Gastroesophageal sphincter (tissue), 4 donors: ENCODE measurements at regions not wholly inside any gene's neighbourhood (a gene's known extent, or its start where the extent isn't known, plus 50 kb on each side); places are given as distances from the start of the nearest gene placed in this dataset.

Experiments used
- ATAC-seq: fragments of 150-250 bp; one replicate; pipeline ENCODE4 v1.9.1; 2016; ENCODE audit warnings: mild to moderate bottlenecking, moderate library complexity
- H3K27ac ChIP-seq, 4 donors: fragments of 200-600 bp; sonication (generic) in 3 of 4; 1 replicate in 3 of 4; 2 replicates in 1 of 4; pipeline ENCODE4 v1.5.1; 2016 to 2019
- H3K27me3 ChIP-seq: fragments of 200-600 bp; sonication (generic); one replicate; pipeline ENCODE4 v1.5.1; 2019
- H3K36me3 ChIP-seq, 2 donors: fragments of 200-600 bp; sonication (generic); one replicate each; pipeline ENCODE4 v1.5.1; 2019; ENCODE audit warnings: control low read depth in 1 of 2
- H3K4me1 ChIP-seq, 3 donors: fragments of 200-600 bp; sonication (generic); 1 replicate in 2 of 3; 2 replicates in 1 of 3; pipeline ENCODE4 v1.5.1; 2016 to 2019; ENCODE audit warnings: control low read depth in 2 of 3
- H3K4me3 ChIP-seq, 2 donors: fragments of 200-600 bp; sonication (generic); one replicate each; pipeline ENCODE4 v1.5.1; 2019; ENCODE audit warnings: mild to moderate bottlenecking in 1 of 2, moderate library complexity in 1 of 2
- H3K9me3 ChIP-seq, 3 donors: fragments of 200-600 bp; sonication (generic); one replicate each; pipeline ENCODE4 v1.5.1; 2017 to 2019; ENCODE audit warnings: control low read depth in 2 of 3
- CTCF ChIP-seq, 4 experiments: fragments of 200-600 bp in 2 of 4; fragments of 450-650 bp in 2 of 4; sonication (generic) in 1 of 4; IDR thresholded peaks; one replicate each; pipeline ENCODE4 v1.5.1; 2017 to 2019; ENCODE audit warnings: antibody characterized with exemption in 4 of 4, mild to moderate bottlenecking in 2 of 4, moderate library complexity in 2 of 4
- EP300 ChIP-seq: sonication (generic); formaldehyde crosslinking; IDR thresholded peaks from one replicate; pipeline ENCODE4 v1.6.1; 2017; ENCODE audit warnings: antibody characterized with exemption, mild to moderate bottlenecking
- POLR2A ChIP-seq, 2 donors: fragments of 450-650 bp; IDR thresholded peaks; one replicate each; pipeline ENCODE4 v1.6.1; 2017; ENCODE audit warnings: antibody characterized with exemption in 2 of 2, mild to moderate bottlenecking in 2 of 2, moderate library complexity in 1 of 2
- POLR2AphosphoS5 ChIP-seq: sonication (generic); formaldehyde crosslinking; IDR thresholded peaks from one replicate; pipeline ENCODE4 v1.6.1; 2017; ENCODE audit warnings: antibody characterized with exemption
- WGBS, 2 donors: methylation state at CpG; one replicate each; pipeline ENCODE4 v1.1.5; 2018; ENCODE audit warnings: low coverage in 1 of 2; 5-methylcytosine and 5-hydroxymethylcytosine counted together

- Histone ChIP-seq H3K4me1 (peaks cover 0 to 1% (median 0%) of the 10 kb centered on the region in 3 donors), H3K27ac (no peak overlapping the region), H3K4me3 (no peak overlapping the region), H3K27me3 (no peaks in the 10 kb centered on the region), H3K36me3 (no peaks in the 10 kb centered on the region), H3K9me3 (no peaks in the 10 kb centered on the region)
- ATAC-seq, result no peak
- no peak for TF ChIP-seq POLR2A (IDR thresholded peaks at IDR 0.05)
- TF ChIP-seq CTCF (IDR thresholded peaks at IDR 0.05), result no peak
- TF ChIP-seq EP300, result no peak
- no peak for TF ChIP-seq POLR2AphosphoS5
- 90 to 94% methylated on average over 4 of the region's 4 CpGs for WGBS, 2 donors
Observed at GRCh38 chr15:39265261-39265660, 315.6 kb upstream of the THBS1 start.

GRCh38 chr15:39266890-39267289, 314.0 kb upstream of the THBS1 start:
- TF ChIP-seq EP300 (no peak), CTCF (IDR thresholded peaks at IDR 0.05) (no peak), POLR2AphosphoS5 (no peak)
- WGBS, 2 donors, result 47 to 88% methylated on average over 1 of the region's 1 CpG
- Histone ChIP-seq H3K9me3 (no peaks in the 10 kb centered on the region), H3K36me3 (no peaks in the 10 kb centered on the region), H3K4me3 (no peak overlapping the region), H3K27me3 (no peaks in the 10 kb centered on the region), H3K27ac (no peak overlapping the region), H3K4me1 (peaks cover 0 to 4% (median 0%) of the 10 kb centered on the region in 3 donors)
- ATAC-seq, result no peak

GRCh38 chr15:39267685-39268084, 313.2 kb upstream of the THBS1 start:
- Histone ChIP-seq H3K4me3 (no peak overlapping the region), H3K27me3 (no peaks in the 10 kb centered on the region), H3K4me1 (peaks cover 0 to 4% (median 0%) of the 10 kb centered on the region in 3 donors), H3K36me3 (no peaks in the 10 kb centered on the region), H3K27ac (no peak overlapping the region), H3K9me3 (no peaks in the 10 kb centered on the region)
- 85 to 87% methylated on average over 7 of the region's 7 CpGs for WGBS, 2 donors
- TF ChIP-seq CTCF (IDR thresholded peaks at IDR 0.05), result no peak
- ATAC-seq, result no peak

- no peak for TF ChIP-seq POLR2AphosphoS5
- no peaks in the 10 kb centered on the region for H3K36me3 ChIP-seq
- no peak overlapping the region for H3K27ac ChIP-seq
- peaks cover 0 to 13% (median 0%) of the 10 kb centered on the region in 3 donors for H3K4me1 ChIP-seq
- no peak overlapping the region for H3K4me3 ChIP-seq
- 60 to 71% methylated on average over 1 to 2 of the region's 2 CpGs for WGBS, 2 donors
- no peak for ATAC-seq
- no peaks in the 10 kb centered on the region for H3K9me3 ChIP-seq
- no peaks in the 10 kb centered on the region for H3K27me3 ChIP-seq
Observed at GRCh38 chr15:39269352-39269751, 311.5 kb upstream of the THBS1 start.

GRCh38 chr15:39269821-39270220, 311.1 kb upstream of the THBS1 start:
- TF ChIP-seq CTCF (IDR thresholded peaks at IDR 0.05) (no peak), POLR2AphosphoS5 (no peak), EP300 (no peak), POLR2A (IDR thresholded peaks at IDR 0.05) (no peak)
- Histone ChIP-seq H3K4me3 (no peak overlapping the region), H3K27me3 (no peaks in the 10 kb centered on the region), H3K4me1 (peaks cover 0 to 13% (median 0%) of the 10 kb centered on the region in 3 donors), H3K36me3 (no peaks in the 10 kb centered on the region), H3K9me3 (no peaks in the 10 kb centered on the region), H3K27ac (no peak overlapping the region)
- ATAC-seq, result no peak
- 84 to 96% methylated on average over 2 to 4 of the region's 4 CpGs for WGBS, 2 donors
